T-helper 1 cell treated with Interleukin-12 subunit alpha and Interleukin-12 subunit beta and Interleukin-4 antibody, amounts not matched to agents 30 μg/mL and 1 μg/mL, for 36 hours (primary cell): ENCODE measurements at regions not wholly inside any gene's neighbourhood (a gene's known extent, or its start where the extent isn't known, plus 50 kb on each side); places are given as distances from the start of the nearest gene placed in this dataset.
"Not testable (repeated sequence)": the region's sequence is repeated elsewhere in the genome, so short reads cannot be mapped to it uniquely, and the experiment has no call there.

Source experiments
- H3K27ac Mint-ChIP-seq: one replicate; pipeline ENCODE4 v1.8.0; 2021; ENCODE audit warnings: mild to moderate bottlenecking, mixed read lengths
- H3K27me3 Mint-ChIP-seq: one replicate; pipeline ENCODE4 v1.8.0; 2021; ENCODE audit warnings: low read depth, mixed read lengths
- H3K36me3 Mint-ChIP-seq: one replicate; pipeline ENCODE4 v1.8.0; 2021; ENCODE audit warnings: low read depth, mixed read lengths
- H3K4me1 Mint-ChIP-seq: one replicate; pipeline ENCODE4 v1.8.0; 2021; ENCODE audit warnings: low read depth, mixed read lengths
- H3K4me3 Mint-ChIP-seq: one replicate; pipeline ENCODE4 v1.8.0; 2021; ENCODE audit warnings: mild to moderate bottlenecking, moderate library complexity, mixed read lengths
- H3K9me3 Mint-ChIP-seq: one replicate; pipeline ENCODE4 v1.8.0; 2021; ENCODE audit warnings: mixed read lengths

DNA sequence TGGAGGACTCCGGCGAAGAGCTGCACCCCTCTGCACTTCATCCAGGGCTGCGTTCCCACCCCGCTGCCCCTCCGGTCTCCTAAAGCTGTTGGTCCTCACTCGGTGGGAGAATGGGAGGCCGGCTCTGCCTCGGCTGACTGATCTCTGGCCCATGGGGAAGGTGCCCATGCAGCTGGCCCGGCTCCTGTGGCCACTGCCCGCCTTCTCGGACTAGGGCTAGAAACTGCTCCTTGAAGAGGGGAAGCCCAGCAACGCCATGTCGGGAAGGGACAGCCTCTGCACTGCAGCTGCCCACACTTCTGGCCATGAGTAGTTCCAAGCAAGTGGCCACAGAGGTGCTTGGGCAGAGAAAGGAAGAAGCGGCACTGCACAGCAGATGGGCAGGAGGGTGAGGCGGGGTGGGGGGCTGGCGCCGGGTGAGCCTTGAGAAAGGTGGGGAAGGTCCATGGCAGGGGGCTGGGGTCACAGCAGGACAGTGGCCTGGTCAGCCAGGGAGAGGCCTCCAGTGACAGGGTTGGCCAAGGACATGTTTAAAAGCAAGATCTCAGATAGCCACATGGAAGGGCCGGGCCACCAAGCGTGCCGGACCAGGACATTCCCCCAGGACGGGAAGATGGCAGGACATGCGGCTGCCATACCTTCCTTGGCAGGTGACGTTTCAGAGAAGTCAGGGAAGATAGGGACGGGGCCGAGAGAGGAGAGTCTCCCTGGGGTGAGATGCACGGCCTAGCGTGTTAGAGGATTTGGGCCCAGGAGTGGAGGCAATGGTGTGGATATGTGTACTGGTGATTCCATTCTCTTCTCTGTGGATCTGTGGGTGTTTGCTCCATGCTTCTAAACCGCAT is 158.8 kb upstream of the HDAC4 start:
- H3K4me1 Mint-ChIP-seq = peaks cover 1% of the 10 kb centered on the region
- H3K9me3 Mint-ChIP-seq = no peaks in the 10 kb centered on the region

DNA sequence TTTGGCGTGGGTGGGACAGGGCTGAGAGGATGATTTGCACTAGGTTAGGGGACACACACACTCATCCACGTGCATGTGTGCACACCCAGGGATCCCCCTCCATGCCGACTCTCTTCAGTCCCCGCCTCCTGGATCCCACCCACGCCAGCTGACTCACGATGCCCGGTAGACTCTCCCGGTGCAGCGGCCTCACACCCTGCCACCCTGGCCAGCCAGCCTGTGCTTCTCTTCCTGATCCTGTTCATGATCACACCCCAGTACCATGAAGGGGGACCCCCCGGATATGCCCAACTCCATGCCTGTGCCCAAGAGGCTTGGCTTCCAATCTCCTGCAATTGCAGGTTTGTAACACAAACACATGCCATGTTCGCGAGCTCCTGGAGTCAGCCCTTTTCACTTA is 157.8 kb upstream of the HDAC4 start:
- H3K4me1 Mint-ChIP-seq = peaks cover 2% of the 10 kb centered on the region
- H3K9me3 Mint-ChIP-seq = no peaks in the 10 kb centered on the region
- H3K27ac Mint-ChIP-seq = no peak overlapping the region

More for the DNA sequence above, 158.8 kb upstream of the HDAC4 start:
- Mint-ChIP-seq H3K36me3 (no peaks in the 10 kb centered on the region), H3K27me3 (peaks cover 22% of the 10 kb centered on the region), H3K4me3 (no peak overlapping the region), H3K27ac (no peak overlapping the region)

DNA sequence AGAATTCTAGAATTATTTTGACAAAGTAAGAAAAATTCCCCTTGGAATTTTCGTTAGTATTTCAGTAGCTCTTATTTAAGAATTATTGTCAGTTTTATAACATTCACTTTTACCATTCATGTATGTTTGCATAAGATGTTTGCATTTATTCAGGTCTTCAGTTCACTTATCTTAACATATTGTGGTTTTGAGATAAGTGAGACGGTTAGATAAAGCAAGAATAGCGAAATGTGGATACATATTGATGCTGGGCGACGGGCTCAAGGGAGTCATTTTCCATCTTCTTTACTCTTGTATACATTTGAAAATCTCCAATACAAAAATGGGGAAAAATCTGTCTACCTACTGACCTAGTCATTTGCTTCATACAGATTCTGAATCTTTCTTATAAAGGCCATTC is 156.7 kb upstream of the HDAC4 start:
- Mint-ChIP-seq H3K27ac (no peak overlapping the region), H3K4me1 (peaks cover 2% of the 10 kb centered on the region), H3K9me3 (no peaks in the 10 kb centered on the region), H3K36me3 (no peaks in the 10 kb centered on the region), H3K27me3 (peaks cover 34% of the 10 kb centered on the region), H3K4me3 (no peak overlapping the region)

More for the DNA sequence above, 157.8 kb upstream of the HDAC4 start:
- no peak overlapping the region for H3K4me3 Mint-ChIP-seq
- peaks cover 31% of the 10 kb centered on the region for H3K27me3 Mint-ChIP-seq
- no peaks in the 10 kb centered on the region for H3K36me3 Mint-ChIP-seq

DNA sequence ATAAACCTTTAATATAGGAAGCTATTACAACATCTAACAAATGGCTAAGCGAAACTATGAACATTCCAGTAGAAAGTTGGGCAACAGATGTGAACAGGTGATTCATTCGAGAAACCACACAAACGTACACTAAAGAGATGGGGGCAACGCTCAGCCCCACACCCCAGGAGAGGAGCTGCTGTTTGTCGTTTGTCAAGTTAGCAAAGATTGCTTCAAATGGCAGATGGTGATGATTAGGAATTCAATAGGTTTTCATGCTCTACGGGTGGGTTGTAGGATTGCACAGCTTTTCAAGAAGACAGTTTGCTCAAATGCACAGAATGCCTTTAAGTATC is 154.7 kb upstream of the HDAC4 start:
- H3K27me3 Mint-ChIP-seq = peaks cover 34% of the 10 kb centered on the region
- H3K27ac Mint-ChIP-seq = no peak overlapping the region
- no peaks in the 10 kb centered on the region for H3K9me3 Mint-ChIP-seq

DNA sequence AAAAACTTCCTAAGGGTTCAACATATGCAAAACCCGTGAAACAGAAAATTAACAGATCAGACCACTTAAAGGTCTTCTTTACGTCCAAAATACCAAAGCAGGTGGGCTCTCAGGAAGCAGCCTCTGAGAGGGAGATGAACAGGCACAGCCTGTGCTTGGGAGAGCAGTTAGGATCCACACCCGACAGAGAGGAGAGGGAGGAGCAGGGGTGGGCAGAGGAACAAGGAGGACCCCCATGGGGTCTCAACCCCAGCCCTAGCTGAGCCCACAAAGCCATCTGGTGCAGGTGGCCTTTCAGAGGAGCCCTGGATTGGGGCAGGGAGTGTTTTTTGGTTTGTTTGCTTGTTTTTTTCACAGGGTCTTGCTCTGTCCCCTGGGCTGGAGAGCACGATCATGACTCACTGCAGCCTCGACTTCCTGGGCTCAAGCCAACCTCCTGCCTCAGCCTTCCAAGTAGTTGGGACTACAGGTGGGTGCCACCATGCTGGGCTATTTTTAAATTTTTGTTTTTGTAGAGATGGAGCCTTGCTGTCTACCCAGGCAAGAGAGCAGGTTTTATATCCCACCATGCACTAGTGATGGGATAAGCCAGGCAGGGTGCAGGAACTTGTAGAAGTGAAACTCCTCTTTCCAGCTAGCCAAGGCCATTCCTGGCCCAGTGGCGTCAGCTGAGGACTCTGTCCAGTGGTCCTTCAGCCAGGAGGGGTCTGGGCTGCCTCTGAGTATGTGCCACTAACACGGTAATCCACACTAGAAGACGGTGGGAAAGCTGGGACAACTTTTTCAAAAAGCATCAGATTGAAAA is 154.1 kb upstream of the HDAC4 start:
- peaks cover 34% of the 10 kb centered on the region for H3K27me3 Mint-ChIP-seq
- H3K36me3 Mint-ChIP-seq = no peaks in the 10 kb centered on the region
- H3K27ac Mint-ChIP-seq = no peak overlapping the region
- H3K4me3 Mint-ChIP-seq = no peak overlapping the region
- H3K9me3 Mint-ChIP-seq = no peaks in the 10 kb centered on the region
- H3K4me1 Mint-ChIP-seq = peaks cover 2% of the 10 kb centered on the region

More for the DNA sequence above, 154.7 kb upstream of the HDAC4 start:
- Mint-ChIP-seq H3K36me3 (no peaks in the 10 kb centered on the region), H3K4me1 (peaks cover 2% of the 10 kb centered on the region), H3K4me3 (no peak overlapping the region)

DNA sequence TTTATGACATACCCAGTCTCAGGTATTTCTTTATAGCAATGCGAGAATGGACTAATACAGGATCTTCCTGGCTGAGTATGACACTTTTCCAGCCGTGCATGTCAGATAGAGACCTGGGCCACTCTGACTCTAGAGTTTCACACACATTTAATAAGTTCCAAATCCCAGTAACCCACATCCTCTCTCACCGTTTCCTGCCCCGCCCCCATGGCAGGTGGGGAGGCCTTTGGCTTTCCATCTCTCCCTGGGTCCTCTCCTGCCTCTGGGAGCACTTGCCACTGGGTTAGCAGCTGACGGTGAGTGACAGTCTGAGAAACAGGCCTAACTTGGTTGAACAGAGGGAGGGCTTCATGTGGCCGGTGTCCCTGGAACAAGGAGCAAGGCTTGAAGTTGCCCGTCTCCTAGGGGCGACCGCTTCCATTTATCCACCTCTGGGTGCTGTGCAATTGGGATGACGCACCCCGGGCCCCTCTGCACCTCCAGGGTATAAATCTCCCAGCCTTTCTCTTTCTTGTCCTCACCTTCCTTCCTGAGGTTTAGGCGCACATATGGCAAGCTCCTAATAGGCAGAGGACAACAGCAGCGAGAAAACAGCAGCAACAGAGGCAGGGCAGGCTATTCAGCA is 152.7 kb upstream of the HDAC4 start:
- Mint-ChIP-seq H3K27ac (no peak overlapping the region), H3K36me3 (no peaks in the 10 kb centered on the region), H3K4me1 (peaks cover 12% of the 10 kb centered on the region), H3K4me3 (no peak overlapping the region), H3K9me3 (no peaks in the 10 kb centered on the region), H3K27me3 (peaks cover 41% of the 10 kb centered on the region)

DNA sequence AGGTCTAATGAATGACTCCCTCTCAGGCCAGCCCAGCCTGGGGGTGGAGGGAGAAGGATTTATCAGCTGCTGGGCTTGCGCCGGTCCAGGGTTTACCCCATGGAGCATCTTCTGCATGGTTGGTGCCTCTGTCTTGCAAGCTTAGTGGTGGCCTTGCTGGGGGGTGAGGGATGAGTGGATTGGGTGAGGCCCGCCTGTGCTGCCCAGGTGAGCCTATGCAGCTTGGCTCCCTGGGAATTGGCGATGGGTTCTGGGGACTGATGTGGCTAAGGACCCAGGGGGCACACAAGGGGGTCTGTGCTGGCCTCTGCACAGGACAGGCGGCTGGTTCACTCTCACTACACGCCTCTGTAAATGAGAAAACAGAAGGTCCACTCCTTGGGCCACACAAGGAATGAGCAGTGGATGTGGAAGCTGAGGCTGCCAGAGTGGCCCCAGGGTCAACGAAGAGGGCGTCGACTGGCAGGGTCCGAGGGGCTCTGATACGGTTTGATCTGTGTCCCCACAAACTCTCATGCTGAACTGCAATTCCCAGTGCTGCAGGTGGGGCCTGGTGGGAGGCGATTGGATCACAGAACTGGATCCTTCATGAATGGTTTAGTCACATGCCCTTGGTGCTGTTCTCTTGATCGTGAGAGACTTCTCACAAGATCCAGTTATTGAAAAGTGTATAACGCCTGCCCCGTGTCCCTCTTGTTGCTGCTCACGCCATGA is 151.6 kb upstream of the HDAC4 start:
- Mint-ChIP-seq H3K27ac (no peak overlapping the region), H3K36me3 (no peaks in the 10 kb centered on the region)

DNA sequence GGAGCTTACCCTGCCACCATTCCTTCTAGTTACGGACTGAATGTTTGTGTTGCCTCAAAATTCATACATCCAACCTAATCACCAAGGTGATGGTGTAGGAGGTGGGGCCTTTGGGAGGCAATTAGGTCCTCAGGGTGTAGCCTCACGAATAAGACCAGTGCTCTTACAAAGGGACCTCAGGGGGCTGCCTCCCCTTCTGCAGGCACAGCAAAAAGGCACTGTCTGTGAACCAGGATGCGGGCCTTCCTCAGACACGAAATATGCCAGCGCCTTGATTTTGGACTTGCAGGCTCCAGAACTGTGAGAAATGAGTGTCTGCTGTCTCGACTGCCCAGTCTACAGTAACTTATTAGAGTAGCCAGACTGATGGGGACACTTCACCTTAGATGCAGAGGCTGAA is 150.4 kb upstream of the HDAC4 start:
- H3K4me1 Mint-ChIP-seq = peaks cover 15% of the 10 kb centered on the region
- H3K27ac Mint-ChIP-seq = no peak overlapping the region
- H3K27me3 Mint-ChIP-seq = peaks cover 34% of the 10 kb centered on the region
- H3K4me3 Mint-ChIP-seq = no peak overlapping the region
- H3K9me3 Mint-ChIP-seq = no peaks in the 10 kb centered on the region
- no peaks in the 10 kb centered on the region for H3K36me3 Mint-ChIP-seq

More for the DNA sequence above, 151.6 kb upstream of the HDAC4 start:
- no peak overlapping the region for H3K4me3 Mint-ChIP-seq
- H3K9me3 Mint-ChIP-seq = no peaks in the 10 kb centered on the region
- H3K27me3 Mint-ChIP-seq = peaks cover 42% of the 10 kb centered on the region
- H3K4me1 Mint-ChIP-seq = peaks cover 15% of the 10 kb centered on the region

DNA sequence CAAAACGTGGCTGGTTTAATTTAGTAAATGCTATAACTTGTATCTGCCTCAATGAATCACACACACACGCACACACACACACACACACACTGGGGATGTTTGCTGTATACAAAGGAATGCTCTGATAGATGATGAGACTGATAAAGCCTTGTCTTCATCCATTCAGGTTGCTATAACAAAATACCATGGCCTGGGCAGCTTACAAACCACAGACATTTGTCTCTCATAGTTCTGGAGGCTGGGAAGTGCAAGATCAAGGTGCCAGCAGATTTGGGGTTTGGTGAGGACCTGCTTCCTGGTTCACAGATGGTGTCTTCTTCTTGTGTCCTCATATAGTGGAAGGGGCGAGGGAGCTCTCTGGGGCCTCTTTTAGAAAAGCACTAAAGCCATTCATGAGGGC is 149.5 kb upstream of the HDAC4 start:
- Mint-ChIP-seq H3K36me3 (peaks cover under 1% of the 10 kb centered on the region), H3K9me3 (no peaks in the 10 kb centered on the region), H3K4me3 (no peak overlapping the region), H3K4me1 (peaks cover 18% of the 10 kb centered on the region), H3K27ac (no peak overlapping the region), H3K27me3 (peaks cover 34% of the 10 kb centered on the region)

DNA sequence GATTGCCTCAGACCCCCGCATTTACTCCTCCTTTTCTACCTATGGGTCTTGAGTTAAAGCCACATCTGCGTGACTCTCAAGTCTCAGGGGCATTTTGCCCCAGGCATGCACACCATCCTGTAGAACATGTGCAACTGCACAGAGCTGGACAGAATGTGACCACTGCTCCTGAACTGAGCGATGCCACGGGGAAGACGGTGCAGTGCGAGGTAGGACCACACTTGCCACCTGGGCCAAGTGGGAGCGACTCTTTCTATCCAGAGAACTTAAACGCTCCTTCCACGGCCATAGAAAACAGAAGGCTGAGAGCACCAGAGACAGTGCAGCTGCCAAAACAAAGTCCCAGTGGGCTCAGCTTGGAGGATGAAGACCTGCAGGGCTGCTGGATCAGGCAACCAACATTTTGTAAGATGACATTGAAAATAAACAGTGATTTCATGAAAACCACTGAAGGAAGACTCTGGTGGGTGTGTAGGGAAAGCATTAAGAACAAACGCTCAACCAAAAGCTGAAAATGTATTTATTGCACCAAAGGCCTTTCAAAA is 149.0 kb upstream of the HDAC4 start:
- Mint-ChIP-seq H3K4me3 (no peak overlapping the region), H3K36me3 (peaks cover 2% of the 10 kb centered on the region), H3K27me3 (peaks cover 32% of the 10 kb centered on the region), H3K4me1 (peaks cover 24% of the 10 kb centered on the region), H3K9me3 (no peaks in the 10 kb centered on the region), H3K27ac (no peak overlapping the region)

DNA sequence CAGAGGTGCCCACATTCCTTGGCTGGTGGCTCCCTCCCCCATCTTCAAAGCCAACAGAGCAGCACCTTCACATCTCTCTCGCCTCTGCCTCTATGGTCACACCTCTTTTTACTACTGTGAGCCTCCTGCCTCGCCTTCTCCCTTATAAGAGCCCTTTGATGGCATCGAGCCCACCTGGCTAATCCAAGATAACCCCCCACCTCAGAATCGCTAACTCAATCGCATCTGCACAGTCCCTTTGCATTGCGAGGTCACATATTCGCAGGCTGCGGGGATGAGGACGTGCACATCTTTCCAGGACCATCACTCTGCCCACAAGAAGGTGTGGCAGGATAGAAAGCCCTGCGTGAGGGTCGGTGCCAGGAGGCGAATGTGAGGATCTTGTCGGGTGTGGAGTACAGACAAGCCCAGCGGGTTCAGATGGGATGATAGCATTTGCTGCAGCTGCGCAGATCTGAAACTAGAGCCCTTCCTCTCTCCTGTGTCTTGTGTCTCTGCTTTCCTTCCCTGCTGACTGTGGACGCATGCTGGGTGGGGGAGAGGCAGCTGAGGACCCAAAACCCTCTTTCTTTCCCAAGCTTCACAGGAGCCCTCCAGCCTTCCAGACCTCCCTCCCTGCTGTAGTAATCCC is 148.3 kb upstream of the HDAC4 start:
- H3K9me3 Mint-ChIP-seq = no peaks in the 10 kb centered on the region
- peaks cover 24% of the 10 kb centered on the region for H3K4me1 Mint-ChIP-seq
- no peak overlapping the region for H3K27ac Mint-ChIP-seq

DNA sequence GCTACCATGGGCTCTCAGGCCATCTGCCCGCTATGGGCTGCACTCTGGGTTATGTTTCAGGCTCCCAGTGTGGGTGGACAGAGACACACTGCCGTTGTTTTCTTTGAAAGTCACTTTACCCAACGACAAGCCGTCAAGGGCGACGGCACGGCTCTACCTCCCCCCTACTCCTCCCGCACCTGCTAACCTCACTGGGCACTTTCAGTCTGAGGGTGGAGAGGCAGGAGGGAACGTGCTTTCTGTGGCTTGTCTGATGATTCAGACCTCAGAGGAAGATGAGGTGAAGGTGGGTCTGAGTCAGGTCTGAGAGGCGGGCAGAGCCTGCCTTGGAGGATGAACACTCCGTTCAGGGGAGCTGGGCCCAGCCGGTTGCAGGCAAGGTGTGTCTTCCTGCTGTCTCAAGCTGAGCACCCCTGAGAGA is 147.6 kb upstream of the HDAC4 start:
- H3K27ac Mint-ChIP-seq = no peak overlapping the region
- H3K9me3 Mint-ChIP-seq = no peaks in the 10 kb centered on the region
- H3K4me1 Mint-ChIP-seq = peaks cover 24% of the 10 kb centered on the region
- no peak overlapping the region for H3K4me3 Mint-ChIP-seq
- peaks cover 26% of the 10 kb centered on the region for H3K27me3 Mint-ChIP-seq
- H3K36me3 Mint-ChIP-seq = peaks cover 2% of the 10 kb centered on the region

More for the DNA sequence above, 148.3 kb upstream of the HDAC4 start:
- Mint-ChIP-seq H3K4me3 (no peak overlapping the region), H3K36me3 (peaks cover 2% of the 10 kb centered on the region), H3K27me3 (peaks cover 28% of the 10 kb centered on the region)

DNA sequence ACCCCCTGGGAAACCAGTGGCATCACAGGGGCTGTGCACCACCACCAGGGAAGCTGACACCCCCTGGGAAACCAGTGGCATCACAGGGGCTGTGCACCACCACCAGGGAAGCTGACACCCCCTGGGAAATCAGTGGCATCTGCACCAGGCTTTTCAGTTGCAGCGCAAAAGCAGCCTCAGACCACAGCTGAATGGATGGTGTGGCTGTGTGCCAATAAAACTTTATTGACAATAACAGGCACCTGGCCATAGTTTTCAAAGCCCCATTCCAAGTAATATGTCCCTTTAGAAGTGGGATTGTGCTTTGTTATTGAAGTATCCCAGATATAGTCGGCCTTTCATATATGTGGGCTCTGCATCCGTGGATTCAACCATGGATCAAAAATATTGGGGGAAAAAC is 146.3 kb upstream of the HDAC4 start:
- peaks cover 24% of the 10 kb centered on the region for H3K4me1 Mint-ChIP-seq
- not testable (repeated sequence) for H3K4me3 Mint-ChIP-seq, H3K9me3 Mint-ChIP-seq, H3K27ac Mint-ChIP-seq, H3K36me3 Mint-ChIP-seq
- H3K27me3 Mint-ChIP-seq = peaks cover 32% of the 10 kb centered on the region

DNA sequence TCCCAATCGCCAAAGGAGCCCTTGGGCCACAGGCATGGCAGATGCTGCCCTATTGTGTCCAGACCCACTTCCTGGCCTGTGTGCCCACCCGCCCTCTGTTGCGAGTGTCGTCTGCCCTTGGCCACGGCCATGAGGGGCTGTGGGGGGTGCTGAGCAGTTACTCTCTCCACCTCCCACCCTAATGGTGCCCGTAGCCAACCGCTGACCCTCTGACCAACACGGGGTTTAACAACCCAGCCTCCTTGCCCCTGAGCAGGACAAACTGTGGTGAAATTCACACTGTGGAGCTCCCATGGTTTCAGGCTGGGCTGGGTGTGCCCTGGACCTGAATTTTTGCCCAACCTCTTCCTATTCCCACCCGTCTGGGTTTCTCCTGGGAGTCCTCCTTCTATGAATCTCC is 145.7 kb upstream of the HDAC4 start:
- H3K27me3 Mint-ChIP-seq = peaks cover 35% of the 10 kb centered on the region
- no peak overlapping the region for H3K4me3 Mint-ChIP-seq
- no peaks in the 10 kb centered on the region for H3K9me3 Mint-ChIP-seq
- no peak overlapping the region for H3K27ac Mint-ChIP-seq
- peaks cover 24% of the 10 kb centered on the region for H3K4me1 Mint-ChIP-seq
- H3K36me3 Mint-ChIP-seq = peaks cover 2% of the 10 kb centered on the region
